Peyer's patch (tissue), 4 donors: ENCODE measurements at regions not wholly inside any gene's neighbourhood (a gene's known extent, or its start where the extent isn't known, plus 50 kb on each side); places are given as distances from the start of the nearest gene placed in this dataset.

Source experiments
- POLR2A ChIP-seq, 2 donors: fragments of 450-650 bp; IDR thresholded peaks; one replicate each; pipeline ENCODE4 v1.5.1; 2017; ENCODE audit warnings: antibody characterized with exemption in 2 of 2, mild to moderate bottlenecking in 2 of 2, moderate library complexity in 2 of 2
- TF ChIP-seq, protein P1 (sequence below), 6 experiments: fragments of 450-650 bp in 4 of 6; fragments of 200-600 bp in 2 of 6; sonication (generic) in 1 of 6; IDR thresholded peaks; one replicate each; pipeline ENCODE4 v1.5.1; 2017 to 2019; ENCODE audit warnings: antibody characterized with exemption in 6 of 6, mild to moderate bottlenecking in 3 of 6, moderate library complexity in 1 of 6

DNA sequence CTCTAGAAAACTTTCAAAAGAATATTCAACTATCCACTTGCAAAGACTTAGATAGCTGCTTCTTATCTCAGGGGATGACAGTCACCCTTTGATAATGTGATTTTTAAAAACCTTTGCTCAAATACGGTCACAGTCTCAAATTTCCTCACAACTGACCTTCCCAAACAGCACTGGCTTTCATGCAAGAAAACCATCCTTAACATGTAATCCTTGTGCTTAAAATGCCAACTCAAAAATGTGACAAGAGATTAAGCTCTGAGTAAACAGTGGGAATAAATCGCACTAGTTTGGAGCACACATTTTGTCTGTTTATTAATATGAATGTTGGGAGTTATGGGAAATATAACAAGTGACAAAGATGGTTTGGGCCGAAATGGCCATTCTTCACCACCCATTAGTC lies 87.5 kb upstream of the CCBE1 start:
- TF ChIP-seq, protein P1, sequence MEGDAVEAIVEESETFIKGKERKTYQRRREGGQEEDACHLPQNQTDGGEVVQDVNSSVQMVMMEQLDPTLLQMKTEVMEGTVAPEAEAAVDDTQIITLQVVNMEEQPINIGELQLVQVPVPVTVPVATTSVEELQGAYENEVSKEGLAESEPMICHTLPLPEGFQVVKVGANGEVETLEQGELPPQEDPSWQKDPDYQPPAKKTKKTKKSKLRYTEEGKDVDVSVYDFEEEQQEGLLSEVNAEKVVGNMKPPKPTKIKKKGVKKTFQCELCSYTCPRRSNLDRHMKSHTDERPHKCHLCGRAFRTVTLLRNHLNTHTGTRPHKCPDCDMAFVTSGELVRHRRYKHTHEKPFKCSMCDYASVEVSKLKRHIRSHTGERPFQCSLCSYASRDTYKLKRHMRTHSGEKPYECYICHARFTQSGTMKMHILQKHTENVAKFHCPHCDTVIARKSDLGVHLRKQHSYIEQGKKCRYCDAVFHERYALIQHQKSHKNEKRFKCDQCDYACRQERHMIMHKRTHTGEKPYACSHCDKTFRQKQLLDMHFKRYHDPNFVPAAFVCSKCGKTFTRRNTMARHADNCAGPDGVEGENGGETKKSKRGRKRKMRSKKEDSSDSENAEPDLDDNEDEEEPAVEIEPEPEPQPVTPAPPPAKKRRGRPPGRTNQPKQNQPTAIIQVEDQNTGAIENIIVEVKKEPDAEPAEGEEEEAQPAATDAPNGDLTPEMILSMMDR (IDR thresholded peaks at IDR 0.05): no peak
- no peak for TF ChIP-seq POLR2A (IDR thresholded peaks at IDR 0.05)
